GM19463 (cell line): ENCODE measurements at regions not wholly inside any gene's neighbourhood (a gene's known extent, or its start where the extent isn't known, plus 50 kb on each side); places are given as distances from the start of the nearest gene placed in this dataset.

Source experiments
- ATAC-seq: cut with Tn5 transposase; IDR thresholded peaks from one replicate; pipeline ENCODE4 v1.9.1; 2021; ENCODE audit warnings: mild to moderate bottlenecking, moderate library complexity; ENCODE audit not compliant: unreplicated experiment

- no peak for ATAC-seq
Observed at GRCh38 chr9:119852390-119852789, 483.2 kb upstream of the BRINP1 start.

- no peak for ATAC-seq
Observed at GRCh38 chr9:119844431-119844830, 475.2 kb upstream of the BRINP1 start.

- ATAC-seq, result no peak
Observed at GRCh38 chr9:119841016-119841415, 471.8 kb upstream of the BRINP1 start.

- no peak for ATAC-seq
Observed at GRCh38 chr9:119839888-119840287, 470.7 kb upstream of the BRINP1 start.

GRCh38 chr9:119838210-119838609, 469.0 kb upstream of the BRINP1 start:
- no peak for ATAC-seq

DNA sequence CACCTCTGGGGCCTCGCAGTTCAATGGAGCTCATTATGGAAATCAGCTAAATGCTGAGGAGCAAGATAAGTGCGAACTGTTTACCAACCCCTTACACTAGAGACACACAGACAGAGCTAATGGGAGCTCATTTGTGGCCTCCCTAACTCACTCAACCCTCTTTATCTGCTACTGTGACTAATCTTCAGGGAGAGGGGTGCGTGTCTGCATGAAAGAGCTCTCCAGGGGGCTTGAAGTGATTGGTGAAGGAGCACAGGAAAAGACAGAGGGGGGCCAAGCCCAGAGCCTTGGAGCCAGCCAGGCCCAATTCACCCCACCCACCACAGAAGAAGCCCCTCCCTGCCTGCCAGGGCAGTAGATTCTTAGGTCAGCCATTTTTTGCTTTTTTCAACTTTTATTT, 466.8 kb upstream of the BRINP1 start:
- ATAC-seq, result no peak

DNA sequence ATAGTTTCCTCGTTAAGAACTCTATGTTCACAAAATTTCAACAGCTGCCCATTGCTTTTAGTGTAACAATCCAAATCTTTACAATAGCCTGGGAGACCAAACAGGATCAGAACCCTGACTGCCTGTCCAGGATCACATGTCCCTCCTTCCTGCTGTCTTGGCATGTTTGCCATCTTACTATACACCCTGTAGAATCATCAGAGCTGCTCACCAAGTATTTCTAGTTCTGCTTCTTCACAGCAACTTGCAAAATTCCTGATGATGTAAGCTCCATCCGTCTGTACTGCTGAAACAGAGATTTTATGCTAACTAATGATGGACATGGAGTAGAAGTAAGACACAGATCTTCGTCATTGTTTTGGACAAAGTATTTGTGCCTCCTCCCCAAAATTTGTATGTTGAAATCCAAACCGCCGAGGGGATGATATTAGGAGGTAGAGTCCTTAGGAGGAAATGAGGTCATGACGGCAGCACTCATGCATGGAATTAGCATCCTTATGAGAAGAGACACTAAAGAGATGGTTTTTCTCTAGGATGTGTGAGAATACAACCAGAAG, 464.9 kb upstream of the BRINP1 start:
- no peak for ATAC-seq

- no peak for ATAC-seq
Observed at GRCh38 chr9:119831309-119831708, 462.1 kb upstream of the BRINP1 start.

DNA sequence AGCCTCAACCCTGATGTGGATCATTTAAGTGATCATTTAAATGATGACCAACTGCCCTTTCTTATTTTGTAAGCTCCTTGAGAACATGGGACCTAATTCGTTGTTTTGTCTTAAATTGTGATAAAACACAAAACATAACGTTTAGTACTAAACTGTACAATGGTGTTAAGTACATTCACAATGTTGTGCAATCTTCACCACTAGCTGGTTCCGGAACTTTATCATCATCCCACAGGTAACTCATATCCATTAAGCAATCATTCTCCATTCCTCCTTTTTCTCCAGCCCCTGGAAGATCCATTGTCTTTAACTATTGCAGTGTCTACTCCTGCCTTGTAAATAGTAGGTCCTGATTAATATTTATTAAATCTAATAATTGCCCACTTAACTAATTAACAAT, 460.5 kb upstream of the BRINP1 start:
- ATAC-seq, result no peak

GRCh38 chr9:119829186-119829585, 460.0 kb upstream of the BRINP1 start:
- ATAC-seq, result no peak

- ATAC-seq, result no peak
Observed at GRCh38 chr9:119827526-119827925, 458.3 kb upstream of the BRINP1 start.

GRCh38 chr9:119827126-119827525, 457.9 kb upstream of the BRINP1 start:
- ATAC-seq, result no peak

DNA sequence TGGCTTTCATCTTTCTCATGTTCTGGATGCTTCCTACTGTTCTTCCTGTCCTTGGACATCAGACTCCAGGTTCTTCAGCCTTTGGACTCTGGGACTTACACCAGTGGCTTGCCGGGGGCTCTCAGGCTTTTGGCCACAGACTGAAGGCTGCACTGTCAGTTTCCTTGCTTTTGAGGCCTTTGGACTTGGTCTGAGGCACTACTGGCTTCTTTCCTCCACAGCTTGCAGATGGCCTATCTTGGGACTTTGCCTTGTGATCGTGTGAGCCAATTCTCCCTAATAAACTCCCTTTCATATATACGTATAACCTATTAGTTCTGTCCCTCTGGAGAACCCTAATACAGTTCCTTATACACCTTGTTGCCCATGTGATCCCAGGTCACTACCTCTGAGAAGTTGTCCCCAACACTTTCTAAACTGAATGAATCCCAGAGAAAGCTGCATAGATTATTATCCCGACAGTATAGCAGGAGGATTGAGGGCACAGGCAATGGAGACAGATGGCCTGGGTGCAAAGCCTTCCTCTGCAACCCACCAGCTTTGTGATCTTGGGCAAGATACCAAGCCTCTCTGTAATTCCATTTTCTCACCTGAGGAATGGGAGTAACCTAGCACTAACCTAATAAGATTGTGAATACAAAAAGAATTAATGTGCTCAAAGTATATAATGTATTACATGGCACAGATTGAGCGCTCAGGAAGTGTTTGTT, 449.6 kb upstream of the BRINP1 start:
- ATAC-seq, result no peak

- no peak for ATAC-seq
Observed at GRCh38 chr9:119810645-119811429, 441.6 kb upstream of the BRINP1 start.

- no peak for ATAC-seq
Observed at GRCh38 chr9:119803679-119804078, 434.4 kb upstream of the BRINP1 start.

- ATAC-seq, result no peak
Observed at GRCh38 chr9:119802621-119803020, 433.4 kb upstream of the BRINP1 start.

DNA sequence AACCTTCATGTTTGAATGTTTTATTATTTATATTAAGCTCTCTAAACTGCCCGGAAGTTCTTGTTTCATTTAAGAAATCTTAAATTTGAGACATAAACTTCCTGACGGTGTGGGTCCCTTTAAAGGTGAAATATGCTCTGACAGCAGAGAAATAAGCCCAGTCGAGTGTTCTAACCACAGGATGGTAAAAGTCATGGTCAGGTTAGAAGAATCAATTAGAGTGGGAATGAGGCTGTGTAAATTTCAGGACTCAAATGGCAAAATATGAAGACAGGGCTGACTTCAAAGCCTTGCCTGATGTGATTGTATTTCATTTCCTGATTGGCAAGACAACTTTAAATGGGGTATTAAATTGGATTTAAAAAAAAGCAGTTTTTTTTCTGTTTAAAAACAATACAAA, 432.9 kb upstream of the BRINP1 start:
- no peak for ATAC-seq

DNA sequence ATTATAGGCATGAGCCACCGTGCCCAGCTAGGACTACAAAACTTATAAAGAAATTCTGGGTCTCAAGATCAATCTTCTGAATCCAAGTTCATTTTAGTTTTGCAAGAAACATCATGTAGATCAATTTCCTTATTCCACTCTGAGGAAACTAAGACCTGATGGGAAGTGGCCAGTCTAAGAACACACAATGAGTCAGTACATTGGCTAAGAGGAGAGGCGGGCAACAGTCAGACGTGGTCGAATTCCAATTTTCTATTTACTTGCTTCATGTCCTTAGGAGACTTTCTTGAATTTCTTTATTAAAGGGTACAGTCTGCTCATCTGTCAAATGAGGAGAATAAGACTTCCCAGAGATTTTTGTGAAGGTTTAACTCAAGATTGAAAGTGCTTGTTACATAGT, 432.1 kb upstream of the BRINP1 start:
- no peak for ATAC-seq

GRCh38 chr9:119795395-119795794, 426.2 kb upstream of the BRINP1 start:
- ATAC-seq, result no peak

DNA sequence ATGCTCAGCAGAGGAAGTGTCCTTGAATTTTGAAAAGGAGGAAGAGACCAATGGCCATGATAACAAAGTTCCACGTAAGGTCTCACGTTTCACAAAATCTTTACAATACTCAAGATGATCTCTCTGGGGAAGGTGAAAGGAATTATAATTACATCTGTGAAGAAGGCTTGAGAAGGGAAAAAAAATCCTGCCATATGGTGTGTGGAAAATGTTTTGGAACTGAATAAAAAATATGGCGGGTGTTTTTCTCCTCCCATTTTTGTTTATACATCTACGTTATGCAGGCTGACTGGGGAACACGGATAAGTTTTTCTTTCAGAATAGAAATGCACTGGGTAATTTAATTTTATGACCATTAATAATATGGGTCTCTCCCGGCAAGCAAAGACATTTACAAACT, 425.6 kb upstream of the BRINP1 start:
- ATAC-seq, result no peak

DNA sequence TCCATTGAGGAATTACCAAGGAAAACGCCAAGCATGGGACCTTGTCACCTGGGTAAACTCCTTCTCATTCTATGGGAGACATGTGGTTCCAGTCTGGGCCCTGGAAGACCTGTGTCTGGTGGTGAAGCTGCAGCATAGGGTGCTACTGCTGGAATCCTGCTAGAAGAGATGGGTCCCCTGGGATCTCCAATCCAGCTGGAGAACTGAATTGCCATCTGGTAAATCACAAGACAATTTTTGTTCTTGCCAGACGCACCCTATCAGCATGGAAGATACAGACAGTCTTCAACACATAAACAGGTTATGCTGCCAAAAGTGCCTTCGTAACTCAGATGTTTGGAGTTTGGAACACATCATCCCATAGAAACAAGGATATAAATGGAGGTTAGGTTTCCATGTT, 424.0 kb upstream of the BRINP1 start:
- ATAC-seq, result no peak

DNA sequence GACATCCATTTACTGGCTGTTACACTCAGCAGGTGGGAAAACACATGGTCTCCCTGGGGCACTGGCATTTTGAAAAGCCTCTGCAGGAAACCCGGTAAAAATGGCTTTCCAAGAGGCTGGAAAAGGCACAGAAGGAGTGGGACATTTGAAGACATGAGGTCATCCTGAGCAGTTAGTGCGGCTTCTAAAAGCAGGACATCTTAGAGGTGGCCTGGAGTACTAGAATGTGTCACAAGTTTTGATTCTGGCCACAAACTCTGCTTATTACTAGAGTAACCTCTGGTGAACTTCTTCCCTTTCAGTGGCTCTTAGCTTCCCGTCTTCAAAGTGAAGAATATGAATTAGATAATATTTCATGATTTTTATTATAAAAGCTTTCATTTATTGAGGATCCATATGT, 423.0 kb upstream of the BRINP1 start:
- ATAC-seq, result no peak
